NCI-H2107 treated with DMSO at 0.1 percent for 48 hours (cell line): ENCODE measurements at regions not wholly inside any gene's neighbourhood (a gene's known extent, or its start where the extent isn't known, plus 50 kb on each side); places are given as distances from the start of the nearest gene placed in this dataset.
"Not testable (repeated sequence)": the region's sequence is repeated elsewhere in the genome, so short reads cannot be mapped to it uniquely, and the experiment has no call there.

Source experiments
- DNase-seq: peaks from one replicate; lab custom pipeline; 2025; ENCODE audit not compliant: unreplicated experiment; lab: John Stamatoyannopoulos, UW

GRCh38 chr12:92404259-92404894 lies 258.7 kb upstream of the BTG1 start:
- DNase-seq, result no peak

DNA sequence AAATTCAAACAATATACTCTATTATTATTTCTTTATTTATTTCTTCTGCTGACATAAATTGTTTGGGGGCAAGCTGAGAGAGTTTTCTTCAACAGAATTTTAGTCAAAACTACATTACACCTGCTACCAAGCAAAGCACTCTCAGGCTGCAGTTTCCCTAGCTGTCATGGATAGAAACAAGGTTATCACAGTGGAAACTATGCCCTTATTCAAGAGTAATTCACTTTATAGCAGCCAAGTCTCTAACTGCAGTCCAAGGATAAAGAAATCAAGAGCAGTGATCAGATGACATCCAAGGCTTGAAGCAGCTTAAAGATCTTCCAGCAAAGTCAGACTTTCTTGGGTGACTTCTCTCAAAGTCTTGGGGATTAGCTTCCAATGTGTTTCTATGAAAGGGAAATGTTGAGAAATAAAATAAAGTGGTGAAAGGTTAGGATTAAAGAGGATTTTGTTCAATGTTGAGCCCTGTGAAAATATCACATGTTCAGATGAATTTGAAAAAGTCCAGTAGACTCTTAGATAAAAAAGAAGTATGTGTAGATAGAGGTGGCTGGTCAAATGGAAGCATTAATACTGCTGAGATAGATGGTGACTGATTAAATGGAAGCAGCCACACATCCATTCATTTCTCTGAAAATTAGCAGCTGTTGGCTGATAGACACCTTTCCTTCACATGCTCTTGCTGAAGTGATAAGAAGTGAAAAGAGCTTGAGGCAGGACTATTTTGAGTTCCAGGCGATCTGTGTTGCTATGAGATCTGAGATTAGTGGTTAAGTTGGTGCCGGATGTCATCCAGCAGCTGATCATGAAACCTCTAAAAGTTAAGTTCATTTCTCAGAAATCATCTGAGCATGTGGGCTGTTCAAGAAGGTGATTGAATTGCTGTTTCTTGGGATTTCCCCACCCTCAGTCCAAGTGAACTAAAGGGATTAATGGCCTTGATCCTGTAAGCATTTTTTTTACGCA lies 257.8 kb upstream of the BTG1 start:
- no peak for DNase-seq

DNA sequence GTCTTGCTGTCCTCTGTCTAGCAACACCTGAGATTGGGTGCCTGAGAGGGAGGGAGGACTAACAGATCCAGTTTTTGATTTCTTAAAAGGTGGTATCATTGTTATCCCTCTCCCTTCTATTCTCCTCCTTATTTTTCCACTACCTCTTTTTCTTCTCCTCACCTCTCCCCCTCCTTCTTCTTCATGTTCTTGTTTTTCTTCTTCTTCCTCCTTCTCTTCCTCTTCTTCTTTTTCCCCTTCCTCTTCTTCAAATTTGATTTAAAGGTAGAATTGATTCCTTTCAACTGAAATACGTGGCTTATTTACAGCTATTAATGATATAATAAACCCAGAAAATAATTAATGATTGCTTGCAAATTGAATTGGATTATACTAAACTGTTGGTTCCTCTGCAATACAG lies 256.8 kb upstream of the BTG1 start:
- no peak for DNase-seq

GRCh38 chr12:92400006-92400405 lies 254.4 kb upstream of the BTG1 start:
- no peak for DNase-seq

GRCh38 chr12:92398565-92399309 lies 253.1 kb upstream of the BTG1 start:
- DNase-seq, result no peak

DNA sequence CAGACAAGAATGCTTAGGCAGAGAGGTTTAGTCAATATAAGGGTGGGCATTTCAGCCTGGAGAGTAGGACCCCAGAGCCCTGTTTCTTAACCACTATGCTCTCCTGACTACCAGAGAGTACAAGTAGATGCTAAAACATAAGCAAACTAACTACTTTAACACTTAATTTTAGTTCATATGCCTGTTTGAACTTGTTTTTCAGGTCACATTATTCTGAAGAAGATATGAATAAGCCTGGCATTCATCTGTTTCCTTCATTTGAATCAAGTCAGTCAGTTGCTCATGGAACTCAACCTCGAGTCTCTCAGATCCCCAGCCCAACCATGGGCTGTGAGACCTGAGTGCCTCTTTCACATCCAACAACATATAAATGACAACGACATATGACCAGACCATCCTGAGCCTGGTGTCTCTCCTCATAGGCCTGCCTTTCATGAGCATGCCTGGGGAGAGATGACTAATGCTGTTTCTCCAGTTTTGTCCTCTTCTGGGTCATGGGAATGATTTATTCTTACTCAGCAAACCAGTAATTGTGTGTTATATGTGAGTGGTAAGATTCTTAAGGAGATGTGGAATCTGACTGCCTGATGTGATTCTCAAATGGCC lies 251.1 kb upstream of the BTG1 start:
- DNase-seq, result no peak

GRCh38 chr12:92395322-92395721 lies 249.7 kb upstream of the BTG1 start:
- no peak for DNase-seq

DNA sequence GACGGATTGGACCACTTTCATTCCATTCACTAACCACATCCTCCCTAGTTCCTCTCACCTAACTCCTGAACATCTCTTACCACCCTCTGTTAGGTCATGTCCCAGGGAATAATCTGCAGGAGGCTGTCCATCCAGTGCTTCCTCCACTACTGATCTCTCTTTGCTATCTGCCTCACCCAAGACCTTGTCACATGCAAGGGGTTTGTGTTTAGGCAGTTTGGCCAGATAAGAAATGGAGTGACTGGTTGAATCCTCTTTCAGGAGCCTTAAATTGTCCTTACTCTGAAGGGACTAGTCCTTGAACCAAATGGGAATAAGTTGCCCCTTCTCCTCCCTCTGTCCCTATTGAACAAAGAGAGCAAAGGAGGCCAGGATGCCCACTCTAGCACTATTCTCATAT lies 249.2 kb upstream of the BTG1 start:
- no peak for DNase-seq

DNA sequence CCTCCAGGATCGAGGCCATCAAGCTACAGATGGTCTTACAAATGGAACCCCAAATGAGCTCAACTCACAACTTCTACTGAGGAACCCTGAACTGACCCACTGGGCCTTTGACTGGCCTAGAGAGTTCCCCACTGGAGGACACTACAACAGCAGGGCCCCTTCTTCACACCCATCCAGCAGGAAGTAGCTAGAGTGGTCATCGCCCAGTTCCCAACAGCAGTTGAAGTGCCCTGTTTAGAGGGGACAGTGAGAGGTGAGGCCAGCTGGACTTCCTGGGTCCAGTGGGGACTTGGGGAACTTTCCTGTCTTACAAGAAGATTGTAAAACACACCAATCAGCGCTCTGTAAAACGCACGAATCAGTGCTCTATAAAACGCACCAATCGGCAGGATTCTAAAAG lies 247.9 kb upstream of the BTG1 start:
- DNase-seq, result no peak

- DNase-seq, result not testable (repeated sequence)
Observed at GRCh38 chr12:92391726-92392125, 246.1 kb upstream of the BTG1 start.

GRCh38 chr12:92389466-92389865 lies 243.8 kb upstream of the BTG1 start:
- no peak for DNase-seq

DNA sequence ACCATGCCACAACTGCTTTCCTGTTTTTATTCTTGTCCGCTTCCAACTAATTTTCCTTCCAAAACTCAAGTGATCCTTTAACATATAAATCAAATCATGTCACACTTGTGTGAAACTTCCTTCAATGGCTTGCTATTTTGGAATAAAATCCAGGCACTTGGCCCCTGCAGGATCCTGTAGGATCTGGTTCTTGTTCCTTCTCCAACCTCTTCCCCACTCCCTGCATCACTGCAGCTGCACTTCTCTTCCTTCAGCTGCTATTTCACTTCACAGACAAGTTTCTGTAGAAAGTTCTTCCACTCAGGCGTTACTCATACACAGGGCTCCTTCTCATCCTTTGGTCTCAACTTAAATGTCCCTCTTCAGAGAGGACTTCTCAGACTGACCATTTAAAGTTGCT lies 239.7 kb upstream of the BTG1 start:
- DNase-seq, result no peak

DNA sequence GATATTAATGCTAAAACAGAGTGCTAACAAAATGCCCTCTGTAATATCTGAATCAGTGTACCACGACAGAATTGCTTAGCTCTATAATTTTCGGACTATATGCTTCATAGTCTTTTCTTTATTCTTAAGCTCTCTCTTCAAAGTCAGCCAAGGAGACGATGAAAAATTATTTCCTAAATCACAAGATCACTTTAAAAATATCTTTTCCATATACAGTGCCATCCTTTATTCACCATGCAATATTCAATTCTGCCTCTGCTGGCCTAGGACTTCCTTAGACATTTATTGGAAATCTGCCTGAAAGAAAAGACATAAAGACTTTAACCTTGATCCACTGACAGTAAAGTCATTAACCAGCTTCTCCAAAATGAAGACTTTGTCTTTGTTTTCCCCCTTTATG lies 238.9 kb upstream of the BTG1 start:
- DNase-seq, result no peak

GRCh38 chr12:92382383-92382878 lies 236.8 kb upstream of the BTG1 start:
- no peak for DNase-seq

DNA sequence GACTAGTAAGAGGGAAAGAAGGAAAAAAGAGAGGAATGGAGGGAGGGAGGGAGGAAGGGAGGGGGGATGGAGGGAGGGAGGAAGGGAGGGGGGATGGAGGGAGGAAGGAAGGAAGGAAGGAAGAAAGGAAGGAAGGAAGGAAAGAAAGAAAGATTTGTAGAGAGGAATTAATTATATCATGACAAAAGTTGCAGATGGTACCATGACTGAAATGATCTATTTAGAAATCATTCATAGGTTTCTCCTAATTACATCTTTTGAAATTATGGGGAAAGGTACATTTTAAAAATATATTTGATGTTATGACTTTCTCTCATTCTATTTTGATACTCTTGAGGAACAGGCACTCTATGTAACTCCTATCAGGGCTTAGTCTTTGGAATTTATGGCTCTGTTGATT lies 236.2 kb upstream of the BTG1 start:
- DNase-seq, result no peak

DNA sequence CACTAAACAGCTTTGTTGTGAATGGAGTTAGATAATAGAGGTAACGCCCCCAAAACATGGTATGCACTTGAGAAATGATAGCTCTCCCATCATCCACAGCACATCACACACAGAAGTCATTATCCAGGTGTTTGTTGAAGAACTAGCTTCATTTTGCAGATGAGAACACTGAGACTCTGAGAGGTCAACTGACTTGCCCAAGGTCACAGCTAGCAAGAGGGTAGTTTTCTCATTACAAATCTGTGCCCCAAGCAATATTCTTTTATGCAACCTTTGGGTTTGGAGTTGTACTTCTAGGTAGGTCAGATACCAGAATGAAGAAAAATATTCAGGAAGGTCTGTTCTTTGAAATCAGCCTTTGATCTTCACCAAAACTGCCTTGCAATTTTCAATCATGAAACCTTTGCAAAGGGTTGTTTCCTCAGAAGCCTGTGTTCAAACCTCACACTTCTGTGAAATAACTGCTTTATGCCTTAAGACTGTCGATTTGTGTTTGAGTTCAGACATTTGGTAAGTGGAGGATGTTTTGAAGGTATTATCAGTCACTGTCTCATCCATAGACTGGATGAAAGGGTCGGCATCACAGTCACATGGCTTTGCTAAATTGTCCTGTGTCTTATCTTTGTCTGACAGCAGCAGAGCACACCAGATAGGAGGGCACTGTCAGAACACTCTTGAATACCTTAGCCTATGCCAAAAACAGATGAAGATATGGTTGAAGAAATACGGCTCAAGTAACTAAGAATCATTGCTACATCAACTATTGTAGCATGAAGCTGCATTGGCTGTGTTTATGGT lies 233.2 kb upstream of the BTG1 start:
- no peak for DNase-seq

DNA sequence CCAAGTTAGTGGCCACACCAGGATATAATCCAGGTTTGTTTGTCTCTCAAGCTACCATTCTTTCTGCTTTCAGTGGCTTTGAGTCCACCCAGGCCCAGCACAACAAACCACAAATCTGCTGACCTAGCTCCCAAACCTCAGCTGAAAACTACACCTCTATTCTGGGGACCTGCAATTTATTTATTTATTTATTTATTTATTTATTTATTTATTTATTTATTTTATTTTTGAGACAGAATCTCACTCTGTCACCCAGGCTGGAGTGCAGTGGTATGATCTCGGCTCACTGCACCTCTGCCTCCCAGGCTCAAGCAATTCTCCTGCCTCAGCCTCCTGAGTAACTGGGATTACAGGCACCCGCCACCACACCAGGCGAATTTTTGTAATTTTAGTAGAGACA lies 229.9 kb upstream of the BTG1 start:
- DNase-seq, result not testable (repeated sequence)

GRCh38 chr12:92370828-92371227 lies 225.2 kb upstream of the BTG1 start:
- no peak for DNase-seq

GRCh38 chr12:92369636-92370035 lies 224.0 kb upstream of the BTG1 start:
- DNase-seq, result no peak

GRCh38 chr12:92369056-92369455 lies 223.4 kb upstream of the BTG1 start:
- no peak for DNase-seq
